ENCODE measurements at regions not wholly inside any gene's neighbourhood (a gene's known extent, or its start where the extent isn't known, plus 50 kb on each side); places are given as distances from the start of the nearest gene placed in this dataset.
"Not testable (repeated sequence)": the region's sequence is repeated elsewhere in the genome, so short reads cannot be mapped to it uniquely, and the experiment has no call there.

DNA sequence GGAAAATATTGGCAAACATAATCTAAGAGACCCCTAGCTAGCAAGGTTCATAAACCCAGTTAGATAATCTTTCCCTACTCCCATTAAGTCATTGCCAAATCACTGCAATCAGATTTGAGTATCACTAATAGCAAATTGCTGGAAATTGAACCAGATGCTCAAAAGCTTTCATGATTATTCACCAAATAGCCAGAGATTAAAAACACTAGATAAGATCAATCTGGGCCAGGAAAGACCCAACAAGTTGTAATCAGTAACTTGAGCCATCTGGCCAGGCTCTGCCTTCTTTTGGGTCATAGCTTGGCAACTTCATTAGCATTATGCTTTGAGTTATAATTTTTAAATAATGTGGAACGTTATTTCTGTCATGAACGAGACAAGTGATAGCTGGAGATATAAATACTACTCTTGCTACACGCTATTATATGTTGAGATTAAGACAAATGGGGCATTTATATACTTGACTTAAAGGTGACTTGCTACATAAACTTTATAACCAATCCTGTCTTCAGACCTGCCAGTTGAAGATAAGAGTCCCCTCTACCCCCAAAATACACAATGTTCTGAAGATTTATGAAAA is 196.6 kb upstream of the EDNRA start:
- Histone ChIP-seq H3K36me3 (no peaks in the 10 kb centered on the region), H3K9me3 (no peaks in the 10 kb centered on the region), H3K9ac (no peak overlapping the region), H3K27ac (no peak overlapping the region), H4K20me1 (no peaks in the 10 kb centered on the region), H3K27me3 (no peaks in the 10 kb centered on the region), H3K4me2 (no peak overlapping the region), H3K4me3 (no peak overlapping the region), H3K4me1 (no peaks in the 10 kb centered on the region)
- TF ChIP-seq Cebpa-rat (IDR thresholded peaks at IDR 0.05): no peak

DNA sequence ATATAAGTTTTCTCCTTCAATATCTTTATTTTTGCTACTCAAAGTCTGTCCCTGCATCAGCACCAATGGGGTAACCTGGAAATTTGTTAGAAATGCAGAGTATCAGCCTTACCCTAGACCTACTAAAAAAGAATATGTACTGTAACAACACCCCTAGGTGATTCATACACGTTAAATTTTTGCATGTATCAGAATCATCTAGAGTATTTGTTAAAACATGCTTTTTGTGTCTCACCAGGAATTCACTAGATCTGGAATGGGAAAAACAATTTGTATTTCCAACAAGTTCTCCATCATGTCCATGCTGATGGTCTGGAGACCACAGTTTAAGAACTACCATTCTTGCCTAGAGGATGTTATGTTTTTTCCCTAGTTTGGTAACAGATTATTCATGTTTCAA is 196.0 kb upstream of the EDNRA start:
- no peak overlapping the region for H3K27ac ChIP-seq
- no peaks in the 10 kb centered on the region for H3K9me3 ChIP-seq
- H3K36me3 ChIP-seq: no peaks in the 10 kb centered on the region
- H3K9ac ChIP-seq: no peak overlapping the region
- H3K4me1 ChIP-seq: no peaks in the 10 kb centered on the region
- no peak overlapping the region for H3K4me3 ChIP-seq
- H4K20me1 ChIP-seq: no peaks in the 10 kb centered on the region
- H3K27me3 ChIP-seq: no peaks in the 10 kb centered on the region
- H3K4me2 ChIP-seq: no peak overlapping the region
- TF ChIP-seq Cebpa-rat (IDR thresholded peaks at IDR 0.05): no peak

DNA sequence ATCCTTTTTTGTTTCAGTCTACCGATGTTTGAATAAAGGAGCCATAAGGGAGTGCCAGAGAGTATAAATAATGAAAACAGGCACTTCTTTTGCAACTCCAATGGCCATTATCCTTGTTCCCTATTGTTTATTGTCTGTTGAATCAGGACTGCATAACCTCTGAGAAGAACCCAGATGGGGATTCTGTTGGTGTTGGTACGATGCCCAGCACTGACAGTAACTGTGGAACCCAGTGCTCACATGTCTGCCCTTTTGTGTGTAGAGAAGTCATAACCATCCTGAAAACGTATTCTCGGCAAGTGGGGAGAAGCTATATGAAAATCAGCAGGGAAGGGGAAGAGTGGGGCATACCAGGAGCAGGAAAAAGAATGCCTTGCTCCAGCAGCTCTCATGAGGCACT is 195.1 kb upstream of the EDNRA start:
- TF ChIP-seq Cebpa-rat (IDR thresholded peaks at IDR 0.05): no peak
- no peaks in the 10 kb centered on the region for H3K36me3 ChIP-seq
- no peaks in the 10 kb centered on the region for H3K27me3 ChIP-seq

GRCh38 chr4:147286846-147287587 is 193.9 kb upstream of the EDNRA start:
- Histone ChIP-seq H3K4me3 (no peak overlapping the region), H3K9me3 (no peaks in the 10 kb centered on the region), H3K36me3 (no peaks in the 10 kb centered on the region), H4K20me1 (no peaks in the 10 kb centered on the region), H3K9ac (no peak overlapping the region), H3K27me3 (no peaks in the 10 kb centered on the region), H3K4me2 (no peak overlapping the region), H3K27ac (no peak overlapping the region), H3K4me1 (no peaks in the 10 kb centered on the region)
- TF ChIP-seq Cebpa-rat (IDR thresholded peaks at IDR 0.05): no peak

More for the DNA sequence above, 195.1 kb upstream of the EDNRA start:
- H3K9ac ChIP-seq: no peak overlapping the region
- H3K4me3 ChIP-seq: no peak overlapping the region
- no peaks in the 10 kb centered on the region for H3K9me3 ChIP-seq
- no peak overlapping the region for H3K4me2 ChIP-seq
- no peak overlapping the region for H3K27ac ChIP-seq
- H3K4me1 ChIP-seq: no peaks in the 10 kb centered on the region
- H4K20me1 ChIP-seq: no peaks in the 10 kb centered on the region

DNA sequence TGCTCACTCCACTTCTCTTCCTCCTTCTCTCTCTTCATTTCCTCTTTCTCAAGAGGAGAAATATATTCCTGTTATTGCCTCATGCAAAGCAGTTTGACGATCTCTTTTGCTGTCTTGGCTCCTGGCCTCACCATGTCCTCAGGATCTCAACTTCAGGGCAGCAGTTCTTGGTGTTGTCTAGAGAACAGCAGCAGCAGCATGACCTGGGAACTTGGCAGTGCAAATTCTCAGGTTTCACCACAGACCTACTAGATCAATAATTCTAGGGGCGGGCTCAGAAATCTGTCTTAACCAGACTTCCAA is 193.4 kb upstream of the EDNRA start:
- Histone ChIP-seq H3K4me3 (no peak overlapping the region), H4K20me1 (no peaks in the 10 kb centered on the region), H3K4me2 (no peak overlapping the region), H3K4me1 (no peaks in the 10 kb centered on the region), H3K36me3 (no peaks in the 10 kb centered on the region), H3K27me3 (no peaks in the 10 kb centered on the region), H3K27ac (no peak overlapping the region), H3K9me3 (no peaks in the 10 kb centered on the region), H3K9ac (no peak overlapping the region)
- TF ChIP-seq Cebpa-rat (IDR thresholded peaks at IDR 0.05): no peak

DNA sequence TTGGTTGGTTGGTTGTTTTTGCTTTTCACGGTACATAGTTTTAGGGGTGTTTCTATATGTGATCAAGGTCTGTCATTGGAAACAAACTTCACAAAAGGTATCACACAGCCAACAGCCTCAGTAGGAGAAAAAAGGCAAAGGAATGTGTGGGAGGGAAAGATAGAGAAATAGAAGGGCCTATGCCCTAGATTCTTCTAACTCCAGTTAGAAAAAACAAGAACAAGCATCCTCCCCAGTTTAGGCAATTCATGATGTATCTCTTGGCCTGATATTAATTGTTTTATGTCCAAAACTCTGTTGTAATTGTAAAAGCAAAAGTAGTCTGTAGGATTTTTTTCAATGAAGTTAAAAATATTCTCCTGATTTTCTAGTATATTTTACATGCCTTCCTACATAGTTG is 192.4 kb upstream of the EDNRA start:
- no peak overlapping the region for H3K4me2 ChIP-seq
- no peak overlapping the region for H3K9ac ChIP-seq
- TF ChIP-seq Cebpa-rat (IDR thresholded peaks at IDR 0.05): no peak
- H3K36me3 ChIP-seq: no peaks in the 10 kb centered on the region
- H3K9me3 ChIP-seq: no peaks in the 10 kb centered on the region
- H3K4me3 ChIP-seq: no peak overlapping the region
- no peaks in the 10 kb centered on the region for H4K20me1 ChIP-seq
- H3K27ac ChIP-seq: no peak overlapping the region
- no peaks in the 10 kb centered on the region for H3K27me3 ChIP-seq
- no peaks in the 10 kb centered on the region for H3K4me1 ChIP-seq

GRCh38 chr4:147289181-147289580 is 191.7 kb upstream of the EDNRA start:
- Histone ChIP-seq H4K20me1 (no peaks in the 10 kb centered on the region), H3K9me3 (no peaks in the 10 kb centered on the region), H3K9ac (no peak overlapping the region), H3K27ac (no peak overlapping the region), H3K4me3 (no peak overlapping the region), H3K4me1 (no peaks in the 10 kb centered on the region), H3K36me3 (no peaks in the 10 kb centered on the region), H3K4me2 (no peak overlapping the region), H3K27me3 (no peaks in the 10 kb centered on the region)
- no peak for TF ChIP-seq Cebpa-rat (IDR thresholded peaks at IDR 0.05)

DNA sequence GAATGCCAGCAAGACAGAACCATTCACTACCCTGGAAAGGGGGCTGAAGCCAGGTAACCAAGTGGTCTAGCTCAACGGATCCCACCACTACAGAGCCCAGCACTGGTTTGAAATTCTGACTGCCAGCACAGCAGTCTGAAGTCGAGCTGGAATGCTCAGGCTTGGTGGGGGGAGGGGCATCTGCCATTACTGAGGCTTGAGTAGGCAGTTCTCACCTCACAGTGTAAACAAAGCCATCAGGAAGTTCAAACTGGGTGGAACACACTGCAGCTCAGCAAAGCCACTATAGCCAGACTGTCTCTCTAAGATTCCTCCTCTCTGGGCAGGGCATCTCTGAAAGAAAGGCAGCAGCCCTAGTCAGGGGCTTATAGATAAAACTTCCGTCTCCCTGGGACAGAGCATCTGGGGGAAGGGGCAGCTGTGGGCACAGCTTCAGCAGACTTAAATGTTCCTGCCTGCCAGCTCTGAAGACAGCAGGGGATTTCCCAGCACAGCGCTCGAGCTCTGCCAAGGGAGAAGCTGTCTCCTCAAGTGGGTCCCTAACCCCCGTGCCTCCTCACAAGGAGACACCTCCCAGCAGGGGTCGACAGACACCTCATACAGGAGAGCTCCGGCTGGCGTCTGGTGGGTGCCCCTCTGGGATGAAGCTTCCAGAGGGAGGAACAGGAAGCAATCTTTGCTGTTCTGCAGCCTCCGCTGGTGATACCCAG is 188.1 kb upstream of the EDNRA start:
- not testable (repeated sequence) for H3K9ac ChIP-seq, H3K4me2 ChIP-seq, H4K20me1 ChIP-seq, H3K9me3 ChIP-seq, H3K4me3 ChIP-seq, H3K4me1 ChIP-seq, H3K27ac ChIP-seq, H3K36me3 ChIP-seq, H3K27me3 ChIP-seq

DNA sequence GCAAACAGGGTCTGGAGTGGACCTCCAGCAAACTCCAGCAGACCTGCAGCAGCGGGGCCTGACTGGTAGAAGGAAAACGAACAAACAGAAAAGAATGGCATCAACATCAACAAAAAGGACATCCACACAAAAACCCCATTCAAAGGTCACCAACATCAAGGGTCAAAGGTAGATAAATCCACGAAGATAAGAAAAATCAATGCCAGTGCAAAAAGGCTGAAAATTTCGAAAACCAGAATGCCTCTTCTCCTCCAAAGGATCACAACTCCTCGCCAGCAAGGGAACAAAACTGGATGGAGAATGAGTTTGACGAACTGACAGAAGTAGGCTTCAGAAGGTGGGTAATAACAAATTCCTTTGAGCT is 187.6 kb upstream of the EDNRA start:
- not testable (repeated sequence) for H3K4me3 ChIP-seq, H3K27ac ChIP-seq, H3K36me3 ChIP-seq, H3K27me3 ChIP-seq, H3K9me3 ChIP-seq, H3K4me2 ChIP-seq, H3K9ac ChIP-seq, H3K4me1 ChIP-seq, H4K20me1 ChIP-seq

DNA sequence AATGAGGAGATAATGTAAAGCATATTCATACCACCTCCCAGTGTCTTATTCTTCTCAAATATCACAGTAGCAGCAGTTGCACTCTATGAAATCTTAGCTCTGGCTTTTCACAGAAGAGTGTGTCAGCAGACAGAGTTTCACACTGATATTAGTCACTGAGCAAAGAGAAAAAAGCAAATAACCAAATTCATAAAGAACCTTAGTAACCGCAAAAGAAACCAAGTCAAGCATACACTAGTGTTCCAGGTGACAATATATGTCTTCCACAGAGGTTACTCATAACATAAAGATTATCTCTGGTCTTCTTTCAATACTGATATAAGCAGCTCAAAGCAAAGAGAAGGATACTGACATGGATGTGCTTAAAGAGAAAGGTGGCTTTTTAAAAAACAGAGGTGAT is 181.7 kb upstream of the EDNRA start:
- H3K27ac ChIP-seq: no peak overlapping the region
- H3K4me1 ChIP-seq: no peaks in the 10 kb centered on the region
- H3K36me3 ChIP-seq: no peaks in the 10 kb centered on the region
- H3K9ac ChIP-seq: no peak overlapping the region
- H3K27me3 ChIP-seq: no peaks in the 10 kb centered on the region
- no peak overlapping the region for H3K4me2 ChIP-seq
- TF ChIP-seq Cebpa-rat (IDR thresholded peaks at IDR 0.05): no peak
- no peak overlapping the region for H3K4me3 ChIP-seq
- H4K20me1 ChIP-seq: no peaks in the 10 kb centered on the region
- no peaks in the 10 kb centered on the region for H3K9me3 ChIP-seq
